Nephron progenitor cell (in vitro differentiated cells): ENCODE measurements at regions not wholly inside any gene's neighbourhood (a gene's known extent, or its start where the extent isn't known, plus 50 kb on each side); places are given as distances from the start of the nearest gene placed in this dataset.

Experiments
- DNase-seq: peaks from one replicate; pipeline ENCODE4 v3.0.0; 2021
- H3K27ac Mint-ChIP-seq: 2 replicates; pipeline ENCODE4 v1.8.0; 2021; ENCODE audit warnings: mild to moderate bottlenecking, moderate library complexity, mixed read lengths
- H3K27me3 Mint-ChIP-seq: 2 replicates; pipeline ENCODE4 v1.8.0; 2021; ENCODE audit warnings: mild to moderate bottlenecking, low read depth, mixed read lengths; ENCODE audit not compliant: poor library complexity
- H3K36me3 Mint-ChIP-seq: 2 replicates; pipeline ENCODE4 v1.8.0; 2021; ENCODE audit warnings: low read depth, mixed read lengths
- H3K4me1 Mint-ChIP-seq: 2 replicates; pipeline ENCODE4 v1.8.0; 2021; ENCODE audit warnings: mixed read lengths
- H3K4me3 Mint-ChIP-seq: 2 replicates; pipeline ENCODE4 v1.8.0; 2021; ENCODE audit warnings: mild to moderate bottlenecking, moderate library complexity, mixed read lengths
- H3K9me3 Mint-ChIP-seq: 2 replicates; pipeline ENCODE4 v1.8.0; 2021; ENCODE audit warnings: mild to moderate bottlenecking, moderate library complexity, mixed read lengths
- CTCF ChIP-seq: fragments of 200-600 bp; sonication (generic); IDR thresholded peaks from 2 replicates; pipeline ENCODE4 v1.5.0; 2021; ENCODE audit warnings: antibody characterized with exemption

DNA sequence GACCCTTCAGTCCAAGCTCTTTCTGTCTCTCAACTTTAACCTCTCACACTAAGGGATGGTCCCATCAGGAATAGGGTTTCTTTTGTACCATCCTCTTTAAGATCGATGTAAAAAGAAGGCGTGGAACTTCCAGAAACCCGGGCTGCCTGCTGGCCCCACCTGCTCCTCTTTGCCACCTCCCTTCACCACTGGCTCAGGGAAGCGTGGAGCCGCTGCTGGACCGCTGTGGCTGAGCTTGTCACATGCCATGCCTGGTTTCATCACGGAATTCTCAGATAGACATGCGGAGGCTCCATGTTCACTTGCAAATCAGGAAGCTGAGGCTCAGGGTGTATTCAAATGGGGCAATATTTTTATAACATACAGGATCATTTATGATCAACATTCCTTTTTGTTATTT is 399.7 kb downstream of the BRD1 start:
- peaks cover 29% of the 10 kb centered on the region for H3K4me1 Mint-ChIP-seq
- H3K9me3 Mint-ChIP-seq = no peaks in the 10 kb centered on the region
- H3K27ac Mint-ChIP-seq = no peak overlapping the region
- H3K27me3 Mint-ChIP-seq = peaks cover 38% of the 10 kb centered on the region
- no peaks in the 10 kb centered on the region for H3K36me3 Mint-ChIP-seq
- TF ChIP-seq CTCF = no peak
- H3K4me3 Mint-ChIP-seq = no peak overlapping the region
- DNase-seq = no peak

- H3K4me3 Mint-ChIP-seq = no peak overlapping the region
- no peak for DNase-seq
These were observed 400.3 kb downstream of the BRD1 start for GRCh38 chr22:49427341-49427740.

GRCh38 chr22:49426618-49427266 is 400.9 kb downstream of the BRD1 start:
- no peak for TF ChIP-seq CTCF
- Mint-ChIP-seq H3K27ac (no peak overlapping the region), H3K27me3 (peaks cover 41% of the 10 kb centered on the region), H3K4me3 (no peak overlapping the region), H3K36me3 (no peaks in the 10 kb centered on the region), H3K9me3 (no peaks in the 10 kb centered on the region), H3K4me1 (peaks cover 34% of the 10 kb centered on the region)
- no peak for DNase-seq

More at GRCh38 chr22:49427341-49427740, 400.3 kb downstream of the BRD1 start:
- peaks cover 43% of the 10 kb centered on the region for H3K27me3 Mint-ChIP-seq
- TF ChIP-seq CTCF = no peak
- H3K4me1 Mint-ChIP-seq = peaks cover 34% of the 10 kb centered on the region
- no peaks in the 10 kb centered on the region for H3K36me3 Mint-ChIP-seq
- no peak overlapping the region for H3K27ac Mint-ChIP-seq
- H3K9me3 Mint-ChIP-seq = no peaks in the 10 kb centered on the region

GRCh38 chr22:49426098-49426497 is 401.6 kb downstream of the BRD1 start:
- no peak for DNase-seq
- Mint-ChIP-seq H3K4me3 (no peak overlapping the region), H3K4me1 (peaks cover 34% of the 10 kb centered on the region), H3K27me3 (peaks cover 36% of the 10 kb centered on the region), H3K9me3 (no peaks in the 10 kb centered on the region), H3K36me3 (no peaks in the 10 kb centered on the region), H3K27ac (no peak overlapping the region)
- TF ChIP-seq CTCF = no peak

- H3K4me1 Mint-ChIP-seq = peaks cover 34% of the 10 kb centered on the region
- no peaks in the 10 kb centered on the region for H3K36me3 Mint-ChIP-seq
- H3K27me3 Mint-ChIP-seq = peaks cover 38% of the 10 kb centered on the region
- no peaks in the 10 kb centered on the region for H3K9me3 Mint-ChIP-seq
- H3K4me3 Mint-ChIP-seq = no peak overlapping the region
- no peak for DNase-seq
- no peak for TF ChIP-seq CTCF
- H3K27ac Mint-ChIP-seq = no peak overlapping the region
These were observed 402.3 kb downstream of the BRD1 start for GRCh38 chr22:49425356-49425755.

GRCh38 chr22:49424893-49425270 is 402.8 kb downstream of the BRD1 start:
- H3K27ac Mint-ChIP-seq = no peak overlapping the region

More at GRCh38 chr22:49424893-49425270, 402.8 kb downstream of the BRD1 start:
- Mint-ChIP-seq H3K27me3 (peaks cover 38% of the 10 kb centered on the region), H3K4me3 (no peak overlapping the region), H3K36me3 (no peaks in the 10 kb centered on the region), H3K4me1 (peaks cover 34% of the 10 kb centered on the region), H3K9me3 (no peaks in the 10 kb centered on the region)
- no peak for DNase-seq
- no peak for TF ChIP-seq CTCF
